ENCODE measurements at regions not wholly inside any gene's neighbourhood (a gene's known extent, or its start where the extent isn't known, plus 50 kb on each side); places are given as distances from the start of the nearest gene placed in this dataset.

GRCh38 chr1:110731529-110731928 lies 56.8 kb upstream of the KCNA3 start:
- WGBS, 2 donors: 78 to 81% methylated on average over 5 of the region's 5 CpGs
- H3K9me3 ChIP-seq: no peaks in the 10 kb centered on the region
- H3K36me3 ChIP-seq: no peaks in the 10 kb centered on the region
- ATAC-seq (no peak), DNase-seq (no peak)
- intact Hi-C loops (cut with DNase I): no loop called here
- peaks cover 0 to 8% (median 0%) of the 10 kb centered on the region in 9 donors for H3K4me1 ChIP-seq
- no peak for TF ChIP-seq CTCF (IDR thresholded peaks at IDR 0.05)
- no peak overlapping the region for H3K27ac ChIP-seq
- H3K4me3 ChIP-seq: no peak overlapping the region
- peaks cover 0 to 27% (median 10%) of the 10 kb centered on the region in 7 donors for H3K27me3 ChIP-seq

GRCh38 chr1:110728388-110729001 lies 53.8 kb upstream of the KCNA3 start:
- Histone ChIP-seq H3K36me3 (no peaks in the 10 kb centered on the region), H3K4me3 (no peak overlapping the region), H3K27ac (no peak overlapping the region), H3K27me3 (peaks cover 0 to 20% (median 6%) of the 10 kb centered on the region in 7 donors), H3K9me3 (no peaks in the 10 kb centered on the region), H3K4me1 (peaks cover 0 to 10% (median 0%) of the 10 kb centered on the region in 9 donors)
- intact Hi-C loops (cut with DNase I): no loop called here
- no peak for TF ChIP-seq CTCF (IDR thresholded peaks at IDR 0.05)
- ATAC-seq (no peak), DNase-seq (no peak)
- 69 to 72% methylated on average over 4 of the region's 4 CpGs for WGBS, 2 donors

GRCh38 chr1:110727246-110727645 lies 52.5 kb upstream of the KCNA3 start:
- Histone ChIP-seq H3K9me3 (no peaks in the 10 kb centered on the region), H3K4me1 (peaks cover 0 to 10% (median 0%) of the 10 kb centered on the region in 9 donors), H3K27ac (peak overlapping the region in 1 of 10 donors; percentile 28), H3K27me3 (peaks cover 0 to 16% (median 4%) of the 10 kb centered on the region in 7 donors), H3K4me3 (no peak overlapping the region), H3K36me3 (no peaks in the 10 kb centered on the region)
- intact Hi-C loops (cut with DNase I): no loop called here
- 38 to 53% methylated on average over 3 of the region's 3 CpGs for WGBS, 2 donors
- DNase-seq: no peak
- no peak for ATAC-seq
- no peak for TF ChIP-seq CTCF (IDR thresholded peaks at IDR 0.05)

GRCh38 chr1:110726755-110727154 lies 52.0 kb upstream of the KCNA3 start:
- intact Hi-C loops (cut with DNase I): no loop called here
- DNase-seq (no peak), ATAC-seq (no peak)
- H3K4me3 ChIP-seq: no peak overlapping the region
- peaks cover 0 to 16% (median 0%) of the 10 kb centered on the region in 7 donors for H3K27me3 ChIP-seq
- TF ChIP-seq CTCF (IDR thresholded peaks at IDR 0.05): no peak
- H3K9me3 ChIP-seq: no peaks in the 10 kb centered on the region
- H3K4me1 ChIP-seq: peaks cover 0 to 10% (median 0%) of the 10 kb centered on the region in 9 donors
- H3K36me3 ChIP-seq: no peaks in the 10 kb centered on the region
- peak overlapping the region in 1 of 10 donors; percentile 28 for H3K27ac ChIP-seq
